SU-DHL-6 (cell line): ENCODE measurements at regions not wholly inside any gene's neighbourhood (a gene's known extent, or its start where the extent isn't known, plus 50 kb on each side); places are given as distances from the start of the nearest gene placed in this dataset.

Source experiments
- EZH2phosphoT487 ChIP-seq: fragments of 200-600 bp; sonication (generic), shearing (Covaris generic); conservative IDR thresholded peaks from 2 replicates; pipeline ENCODE4 v1.6.1; 2018; ENCODE audit warnings: mild to moderate bottlenecking, antibody characterized with exemption, low read length, moderate library complexity, mixed read lengths
- TF ChIP-seq, protein P1 (sequence below): fragments of 200-600 bp; sonication (generic); IDR thresholded peaks from one replicate; pipeline ENCODE4 v1.5.1; 2017; ENCODE audit warnings: antibody characterized with exemption, mild to moderate bottlenecking, low read length, moderate library complexity; ENCODE audit not compliant: insufficient read depth, poor library complexity, severe bottlenecking

DNA sequence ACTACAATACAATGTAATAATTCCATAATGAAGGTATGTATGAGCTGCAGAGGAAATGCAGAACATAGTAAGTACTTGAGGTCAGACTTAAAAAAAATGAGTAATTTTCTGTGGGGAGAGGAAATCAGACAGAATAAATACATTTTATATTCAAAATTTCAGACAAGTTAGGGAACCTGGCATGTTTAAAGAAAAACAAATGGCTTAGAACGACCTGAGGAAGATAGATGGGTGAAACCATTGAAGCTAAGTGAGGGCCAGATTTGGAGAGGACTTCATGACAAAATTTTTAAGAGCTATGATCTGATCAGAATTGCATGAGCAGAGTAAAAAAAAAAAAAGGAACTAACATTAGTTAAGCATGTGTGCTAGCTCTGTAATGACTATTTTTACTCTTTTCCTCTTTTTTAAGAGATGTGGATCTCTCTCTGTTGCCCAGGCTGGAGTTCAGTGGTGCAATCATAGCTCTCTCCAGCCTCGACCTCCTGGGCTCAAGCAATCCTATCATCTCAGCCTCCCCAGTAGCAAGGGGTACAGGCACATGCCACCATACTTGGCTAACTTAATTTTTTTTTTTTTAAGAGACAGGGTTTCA, 157.6 kb upstream of the PDE3A start:
- TF ChIP-seq, protein P1, sequence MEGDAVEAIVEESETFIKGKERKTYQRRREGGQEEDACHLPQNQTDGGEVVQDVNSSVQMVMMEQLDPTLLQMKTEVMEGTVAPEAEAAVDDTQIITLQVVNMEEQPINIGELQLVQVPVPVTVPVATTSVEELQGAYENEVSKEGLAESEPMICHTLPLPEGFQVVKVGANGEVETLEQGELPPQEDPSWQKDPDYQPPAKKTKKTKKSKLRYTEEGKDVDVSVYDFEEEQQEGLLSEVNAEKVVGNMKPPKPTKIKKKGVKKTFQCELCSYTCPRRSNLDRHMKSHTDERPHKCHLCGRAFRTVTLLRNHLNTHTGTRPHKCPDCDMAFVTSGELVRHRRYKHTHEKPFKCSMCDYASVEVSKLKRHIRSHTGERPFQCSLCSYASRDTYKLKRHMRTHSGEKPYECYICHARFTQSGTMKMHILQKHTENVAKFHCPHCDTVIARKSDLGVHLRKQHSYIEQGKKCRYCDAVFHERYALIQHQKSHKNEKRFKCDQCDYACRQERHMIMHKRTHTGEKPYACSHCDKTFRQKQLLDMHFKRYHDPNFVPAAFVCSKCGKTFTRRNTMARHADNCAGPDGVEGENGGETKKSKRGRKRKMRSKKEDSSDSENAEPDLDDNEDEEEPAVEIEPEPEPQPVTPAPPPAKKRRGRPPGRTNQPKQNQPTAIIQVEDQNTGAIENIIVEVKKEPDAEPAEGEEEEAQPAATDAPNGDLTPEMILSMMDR: no peak
- no peak for TF ChIP-seq EZH2phosphoT487
